ENCODE measurements at regions not wholly inside any gene's neighbourhood (a gene's known extent, or its start where the extent isn't known, plus 50 kb on each side); places are given as distances from the start of the nearest gene placed in this dataset.

- no peaks in the 10 kb centered on the region for H3K27me3 ChIP-seq (ENCODE audit: control insufficient read depth, insufficient read depth)
- H3K9me3 ChIP-seq (ENCODE audit: control insufficient read depth, low read length) = no peaks in the 10 kb centered on the region
- peak; percentile 44 to 74 for ATAC-seq
- intact Hi-C loops (cut with DNase I) = no loop called here
- H3K4me3 ChIP-seq (ENCODE audit: low read length) = no peak overlapping the region
- H3K4me1 ChIP-seq (ENCODE audit: control insufficient read depth, insufficient read depth, low read length) = peaks cover 8% of the 10 kb centered on the region
- peak overlapping the region; percentile 42 for H3K27ac ChIP-seq (ENCODE audit: low read length)
- DNase-seq = no peak
- WGBS = 49% methylated on average over 3 of the region's 3 CpGs
These were observed 325.2 kb downstream of the OSR1 start for GRCh38 chr2:19033240-19033639.

- peaks cover 8% of the 10 kb centered on the region for H3K4me1 ChIP-seq (ENCODE audit: control insufficient read depth, insufficient read depth, low read length)
- no peak overlapping the region for H3K27ac ChIP-seq (ENCODE audit: low read length)
- H3K4me3 ChIP-seq (ENCODE audit: low read length) = no peak overlapping the region
- DNase-seq (no peak), ATAC-seq (no peak)
- H3K9me3 ChIP-seq (ENCODE audit: control insufficient read depth, low read length) = no peaks in the 10 kb centered on the region
- WGBS = 66% methylated on average over 1 of the region's 1 CpG
- intact Hi-C loops (cut with DNase I) = no loop called here
- H3K27me3 ChIP-seq (ENCODE audit: control insufficient read depth, insufficient read depth) = no peaks in the 10 kb centered on the region
These were observed 326.8 kb downstream of the OSR1 start for GRCh38 chr2:19031642-19032041.

GRCh38 chr2:19029655-19030054, 328.8 kb downstream of the OSR1 start:
- intact Hi-C loops (cut with DNase I) = no loop called here
- H3K27ac ChIP-seq (ENCODE audit: low read length) = no peak overlapping the region
- 92% methylated on average over 3 of the region's 3 CpGs for WGBS
- no peaks in the 10 kb centered on the region for H3K27me3 ChIP-seq (ENCODE audit: control insufficient read depth, insufficient read depth)
- no peaks in the 10 kb centered on the region for H3K9me3 ChIP-seq (ENCODE audit: control insufficient read depth, low read length)
- ATAC-seq (no peak), DNase-seq (no peak)
- H3K4me1 ChIP-seq (ENCODE audit: control insufficient read depth, insufficient read depth, low read length) = peaks cover 3% of the 10 kb centered on the region
- no peak overlapping the region for H3K4me3 ChIP-seq (ENCODE audit: low read length)

- intact Hi-C loops (cut with DNase I) = no loop called here
- no peak for DNase-seq
- 88% methylated on average over 12 of the region's 12 CpGs for WGBS
These were observed 329.6 kb downstream of the OSR1 start for GRCh38 chr2:19028587-19029375.

GRCh38 chr2:19027626-19028025, 330.8 kb downstream of the OSR1 start:
- no peak overlapping the region for H3K4me3 ChIP-seq (ENCODE audit: low read length)
- 86% methylated on average over 5 of the region's 5 CpGs for WGBS
- H3K4me1 ChIP-seq (ENCODE audit: control insufficient read depth, insufficient read depth, low read length) = no peaks in the 10 kb centered on the region
- ATAC-seq (no peak), DNase-seq (no peak)
- intact Hi-C loops (cut with DNase I) = no loop called here
- no peak overlapping the region for H3K27ac ChIP-seq (ENCODE audit: low read length)
- no peaks in the 10 kb centered on the region for H3K27me3 ChIP-seq (ENCODE audit: control insufficient read depth, insufficient read depth)
- H3K9me3 ChIP-seq (ENCODE audit: control insufficient read depth, low read length) = no peaks in the 10 kb centered on the region

More at GRCh38 chr2:19028587-19029375, 329.6 kb downstream of the OSR1 start:
- Histone ChIP-seq H3K4me3 (ENCODE audit: low read length) (no peak overlapping the region), H3K27ac (ENCODE audit: low read length) (no peak overlapping the region), H3K4me1 (ENCODE audit: control insufficient read depth, insufficient read depth, low read length) (peaks cover 3% of the 10 kb centered on the region), H3K27me3 (ENCODE audit: control insufficient read depth, insufficient read depth) (no peaks in the 10 kb centered on the region), H3K9me3 (ENCODE audit: control insufficient read depth, low read length) (no peaks in the 10 kb centered on the region)
- no peak for ATAC-seq

- Histone ChIP-seq H3K9me3 (ENCODE audit: control insufficient read depth, low read length) (no peaks in the 10 kb centered on the region), H3K4me1 (ENCODE audit: control insufficient read depth, insufficient read depth, low read length) (no peaks in the 10 kb centered on the region), H3K27ac (ENCODE audit: low read length) (no peak overlapping the region), H3K27me3 (ENCODE audit: control insufficient read depth, insufficient read depth) (no peaks in the 10 kb centered on the region), H3K4me3 (ENCODE audit: low read length) (no peak overlapping the region)
- 54% methylated on average over 2 of the region's 2 CpGs for WGBS
- intact Hi-C loops (cut with DNase I) = no loop called here
- no peak for DNase-seq
- ATAC-seq = no peak
These were observed 332.2 kb downstream of the OSR1 start for GRCh38 chr2:19026261-19026660.

- Histone ChIP-seq H3K9me3 (ENCODE audit: control insufficient read depth, low read length) (no peaks in the 10 kb centered on the region), H3K4me3 (ENCODE audit: low read length) (no peak overlapping the region), H3K4me1 (ENCODE audit: control insufficient read depth, insufficient read depth, low read length) (no peaks in the 10 kb centered on the region), H3K27ac (ENCODE audit: low read length) (no peak overlapping the region), H3K27me3 (ENCODE audit: control insufficient read depth, insufficient read depth) (no peaks in the 10 kb centered on the region)
- WGBS = 89% methylated on average over 5 of the region's 5 CpGs
- no peak for DNase-seq
- ATAC-seq = no peak
- intact Hi-C loops (cut with DNase I) = no loop called here
These were observed 336.1 kb downstream of the OSR1 start for GRCh38 chr2:19022334-19022733.

GRCh38 chr2:19021721-19022120, 336.7 kb downstream of the OSR1 start:
- H3K4me3 ChIP-seq (ENCODE audit: low read length) = no peak overlapping the region
- H3K9me3 ChIP-seq (ENCODE audit: control insufficient read depth, low read length) = no peaks in the 10 kb centered on the region
- intact Hi-C loops (cut with DNase I) = no loop called here
- DNase-seq (no peak), ATAC-seq (peak in 1 of 2 donors; percentile 16)
- whole genome bisulfite sequencing = 96% methylated on average over 5 of the region's 5 CpGs
- no peaks in the 10 kb centered on the region for H3K27me3 ChIP-seq (ENCODE audit: control insufficient read depth, insufficient read depth)
- H3K4me1 ChIP-seq (ENCODE audit: control insufficient read depth, insufficient read depth, low read length) = no peaks in the 10 kb centered on the region
- H3K27ac ChIP-seq (ENCODE audit: low read length) = no peak overlapping the region

GRCh38 chr2:19021100-19021476, 337.3 kb downstream of the OSR1 start:
- Histone ChIP-seq H3K4me3 (ENCODE audit: low read length) (no peak overlapping the region), H3K4me1 (ENCODE audit: control insufficient read depth, insufficient read depth, low read length) (no peaks in the 10 kb centered on the region), H3K27me3 (ENCODE audit: control insufficient read depth, insufficient read depth) (no peaks in the 10 kb centered on the region), H3K27ac (ENCODE audit: low read length) (no peak overlapping the region), H3K9me3 (ENCODE audit: control insufficient read depth, low read length) (no peaks in the 10 kb centered on the region)
- no peak for DNase-seq
- ATAC-seq = peak; percentile 85 to 90
- intact Hi-C loops (cut with DNase I) = no loop called here
- WGBS = 29% methylated on average over 4 of the region's 4 CpGs

GRCh38 chr2:19020144-19021099, 338.0 kb downstream of the OSR1 start:
- H3K27ac ChIP-seq (ENCODE audit: low read length) = no peak overlapping the region
- WGBS = 89% methylated on average over 11 of the region's 11 CpGs
- DNase-seq (no peak), ATAC-seq (no peak)
- intact Hi-C loops (cut with DNase I) = no loop called here
- no peaks in the 10 kb centered on the region for H3K9me3 ChIP-seq (ENCODE audit: control insufficient read depth, low read length)
- no peaks in the 10 kb centered on the region for H3K27me3 ChIP-seq (ENCODE audit: control insufficient read depth, insufficient read depth)
- H3K4me3 ChIP-seq (ENCODE audit: low read length) = no peak overlapping the region
- no peaks in the 10 kb centered on the region for H3K4me1 ChIP-seq (ENCODE audit: control insufficient read depth, insufficient read depth, low read length)

GRCh38 chr2:19009510-19009909, 348.9 kb downstream of the OSR1 start:
- Histone ChIP-seq H3K27me3 (ENCODE audit: control insufficient read depth, insufficient read depth) (no peaks in the 10 kb centered on the region), H3K9me3 (ENCODE audit: control insufficient read depth, low read length) (no peaks in the 10 kb centered on the region), H3K4me1 (ENCODE audit: control insufficient read depth, insufficient read depth, low read length) (no peaks in the 10 kb centered on the region), H3K27ac (ENCODE audit: low read length) (no peak overlapping the region), H3K4me3 (ENCODE audit: low read length) (no peak overlapping the region)
- intact Hi-C loops (cut with DNase I) = no loop called here
- ATAC-seq (no peak), DNase-seq (no peak)
- WGBS = 75% methylated on average over 3 of the region's 3 CpGs

All from right cardiac atrium (tissue), 5 donors.